HG02588 (cell line): ENCODE measurements at regions not wholly inside any gene's neighbourhood (a gene's known extent, or its start where the extent isn't known, plus 50 kb on each side); places are given as distances from the start of the nearest gene placed in this dataset.

Experiments
- ATAC-seq: cut with Tn5 transposase; IDR thresholded peaks from one replicate; pipeline ENCODE4 v1.9.1; 2021; ENCODE audit warnings: mild to moderate bottlenecking, moderate library complexity; ENCODE audit not compliant: unreplicated experiment

DNA sequence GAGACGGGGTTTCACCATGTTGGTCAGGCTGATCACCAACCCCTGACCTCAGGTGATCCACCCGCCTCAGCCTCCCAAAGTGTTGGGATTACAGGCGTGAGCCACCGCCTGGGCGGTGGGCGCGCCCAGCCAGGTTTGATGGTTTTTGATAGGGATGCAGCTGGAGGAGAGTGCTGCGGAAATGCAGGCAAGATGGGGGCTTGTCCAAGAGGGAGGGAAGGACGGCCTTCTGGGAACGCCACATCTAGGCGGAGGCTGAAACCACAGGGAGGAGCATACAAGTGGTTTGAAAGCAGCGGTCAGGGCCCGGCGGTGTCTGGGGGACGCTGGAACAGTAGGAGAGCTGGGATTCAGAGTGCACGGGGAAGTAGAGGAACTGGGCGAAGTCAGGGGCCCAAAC is 134.6 kb downstream of the VRK1 start:
- ATAC-seq, result no peak

DNA sequence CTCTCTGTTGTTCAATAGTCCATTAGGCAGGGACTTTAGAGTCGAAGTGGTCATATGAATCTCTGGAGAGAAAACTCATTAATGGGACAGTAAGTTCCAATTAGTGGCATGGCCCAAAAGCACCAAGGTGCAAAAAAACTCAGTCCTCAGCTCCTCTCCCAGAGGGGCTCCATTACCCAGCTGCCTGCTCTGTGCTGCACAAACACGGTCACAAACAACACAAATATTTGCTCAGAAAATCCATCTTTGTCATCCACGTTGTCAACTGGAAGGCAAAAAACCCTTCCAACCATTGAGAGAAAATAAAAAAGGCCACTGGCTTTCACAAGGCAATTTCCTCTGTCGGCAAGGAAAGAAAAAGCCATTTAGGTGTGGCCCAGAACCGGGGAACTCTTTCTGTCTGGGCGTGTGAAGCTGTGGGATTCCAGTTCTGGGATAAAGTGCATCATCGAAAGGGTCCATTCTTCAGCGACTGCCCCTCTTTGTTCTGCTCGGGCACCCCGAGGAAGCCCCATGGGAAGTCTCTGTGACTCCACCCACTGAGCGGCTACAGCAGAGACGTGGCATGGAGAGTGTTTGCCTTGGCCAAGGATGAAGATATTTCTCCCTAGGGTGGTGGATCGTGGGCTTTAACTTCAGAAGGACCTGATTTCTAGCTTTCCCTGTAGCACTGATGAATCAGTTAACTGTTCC is 137.6 kb downstream of the VRK1 start:
- ATAC-seq, result no peak

DNA sequence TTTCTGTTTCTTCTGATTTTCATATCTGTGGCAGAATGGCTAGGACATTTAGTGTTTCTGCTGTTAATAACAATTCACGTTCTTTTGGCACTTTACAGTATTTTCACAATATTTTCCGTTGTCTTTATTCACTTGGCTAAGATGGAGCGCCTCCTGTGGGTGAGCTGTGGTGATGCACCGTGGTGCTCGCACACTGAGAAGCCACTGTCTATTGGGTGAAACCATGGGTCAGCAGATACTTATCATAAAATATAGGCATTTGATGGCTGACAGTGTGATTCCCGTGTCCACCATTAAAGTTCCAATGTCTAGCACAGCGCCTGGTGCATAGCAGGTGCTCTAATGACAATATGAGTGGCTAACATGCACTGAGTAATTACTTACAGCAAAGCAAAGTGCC is 141.8 kb downstream of the VRK1 start:
- no peak for ATAC-seq

DNA sequence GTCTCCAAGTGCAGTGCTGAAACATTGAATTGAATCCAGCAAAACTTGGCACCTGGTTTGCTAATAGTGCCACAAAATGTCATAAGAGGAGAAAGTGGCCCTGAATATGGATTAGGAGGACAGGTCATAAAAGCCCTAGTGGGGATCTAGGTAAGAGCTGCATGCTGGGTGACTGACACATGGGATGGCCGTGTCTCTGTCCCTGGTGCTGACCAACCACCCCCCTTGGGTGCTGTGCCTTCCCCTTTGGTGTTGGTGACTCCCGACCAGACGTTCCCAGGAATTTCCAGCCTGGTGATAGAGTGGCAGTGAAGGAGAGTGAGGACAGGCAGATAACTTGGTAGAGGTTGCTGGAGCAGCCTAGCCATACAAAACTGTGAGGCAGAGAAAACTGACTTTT is 142.8 kb downstream of the VRK1 start:
- no peak for ATAC-seq

DNA sequence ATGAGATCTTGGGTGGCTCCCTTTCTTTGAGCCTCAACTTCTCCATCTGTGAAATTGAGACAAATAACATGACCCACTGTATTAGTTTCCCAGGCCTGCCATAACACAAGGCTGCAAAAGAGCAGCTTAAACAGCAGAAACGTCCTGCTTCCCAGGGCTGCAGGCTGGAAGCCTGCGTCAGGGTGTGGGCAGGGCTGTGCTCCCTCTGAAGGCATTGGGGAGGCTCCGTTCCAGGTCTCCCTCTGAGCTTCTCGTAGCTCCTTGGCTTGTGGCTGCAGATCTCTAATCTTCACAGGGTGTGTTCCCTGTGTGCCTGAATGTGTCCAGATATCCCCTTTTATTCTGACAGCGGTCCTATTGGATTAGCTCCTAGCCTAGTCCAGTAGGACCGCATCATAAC is 147.1 kb downstream of the VRK1 start:
- ATAC-seq, result no peak

DNA sequence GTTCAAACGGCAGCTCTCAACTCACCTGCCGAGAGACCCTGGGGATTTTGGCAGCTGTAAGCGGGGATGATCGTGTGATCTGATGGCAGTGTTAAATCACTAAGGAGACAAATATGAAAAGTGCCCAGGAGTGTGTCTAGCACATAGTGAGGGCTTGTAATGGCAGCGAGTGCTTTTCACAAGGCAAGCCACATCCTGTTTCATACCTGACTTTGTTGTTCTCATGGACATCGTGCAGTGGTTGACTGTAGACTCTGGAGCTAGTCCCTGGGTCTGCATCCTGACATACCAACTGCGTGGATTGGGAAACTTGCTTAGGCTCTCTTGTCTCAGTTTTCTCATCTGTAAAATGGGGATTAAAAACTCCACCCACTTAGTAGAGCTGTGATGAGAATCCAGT is 148.5 kb downstream of the VRK1 start:
- no peak for ATAC-seq

DNA sequence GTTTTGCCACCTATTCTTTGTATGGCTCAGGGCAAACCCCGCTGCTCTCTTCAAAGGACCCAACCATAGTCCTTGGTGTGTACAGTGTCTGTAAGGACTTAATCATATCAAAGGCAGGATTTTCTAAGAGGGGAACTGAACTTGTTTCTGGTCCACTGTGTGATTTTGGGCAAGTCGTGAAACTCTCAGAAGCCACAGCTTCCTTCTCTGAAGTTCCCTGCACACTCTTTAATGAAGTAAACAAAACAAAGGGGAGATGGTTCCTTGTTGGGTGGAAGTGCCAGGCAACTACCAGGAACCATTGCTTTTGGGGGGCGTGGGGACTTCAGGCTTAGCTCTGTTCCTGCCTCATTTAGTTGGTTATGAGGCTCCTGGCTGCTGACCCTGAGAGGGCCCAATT is 152.4 kb downstream of the VRK1 start:
- no peak for ATAC-seq

DNA sequence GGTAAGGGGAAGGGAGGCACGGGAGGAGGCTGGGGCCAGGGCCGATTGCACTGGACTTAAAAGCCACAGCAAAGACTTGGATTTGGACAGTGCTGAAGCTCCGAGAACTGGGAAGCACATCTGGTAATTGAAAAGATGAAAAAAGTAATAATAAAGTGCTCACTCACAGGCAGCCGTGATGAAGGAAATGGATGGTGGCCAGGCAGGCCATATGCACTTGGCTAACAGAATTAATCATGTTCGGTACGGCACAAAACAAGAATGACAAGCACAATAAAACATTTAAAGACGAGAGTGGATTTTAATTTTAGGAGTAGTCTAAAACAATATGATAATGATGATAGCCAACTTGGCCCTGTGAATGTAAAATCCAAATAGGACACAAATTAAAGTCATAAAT is 154.3 kb downstream of the VRK1 start:
- ATAC-seq, result no peak

DNA sequence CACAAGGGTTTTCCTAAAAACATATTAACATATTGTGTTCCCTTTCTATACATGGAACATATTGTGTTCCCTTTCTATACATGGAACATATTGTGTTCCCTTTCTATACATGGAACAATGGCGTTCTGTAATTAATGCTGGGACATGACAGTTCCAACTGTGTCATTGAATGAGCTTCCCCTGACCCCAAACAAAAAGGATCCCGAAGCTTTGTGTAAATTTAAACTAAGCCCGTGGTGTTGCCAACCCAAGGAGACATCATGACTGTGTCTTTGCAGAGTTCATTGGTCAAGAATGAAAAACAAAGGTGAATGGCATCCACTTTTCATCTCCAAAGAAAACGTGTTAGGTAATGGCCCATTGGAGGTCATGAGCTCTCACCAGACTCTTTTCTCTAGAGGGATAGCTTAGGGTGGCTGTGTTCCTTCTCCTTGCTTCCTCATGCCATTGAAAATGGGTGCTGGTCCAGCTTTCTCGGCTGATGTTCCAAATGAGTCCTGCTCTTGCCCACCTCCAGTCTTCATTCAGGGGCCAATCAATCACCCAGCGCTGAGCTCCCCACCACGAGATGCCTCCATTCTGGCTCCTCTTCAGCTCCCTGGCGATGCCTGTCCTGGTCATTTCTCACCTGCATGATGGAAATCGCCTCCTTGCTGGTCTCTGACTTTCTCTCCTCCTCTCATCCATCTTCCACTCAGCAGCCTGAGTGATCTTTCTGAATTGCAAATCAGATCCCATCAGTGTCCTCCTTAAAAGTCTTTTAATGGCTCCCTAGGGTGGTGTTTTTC is 156.1 kb downstream of the VRK1 start:
- ATAC-seq, result no peak

DNA sequence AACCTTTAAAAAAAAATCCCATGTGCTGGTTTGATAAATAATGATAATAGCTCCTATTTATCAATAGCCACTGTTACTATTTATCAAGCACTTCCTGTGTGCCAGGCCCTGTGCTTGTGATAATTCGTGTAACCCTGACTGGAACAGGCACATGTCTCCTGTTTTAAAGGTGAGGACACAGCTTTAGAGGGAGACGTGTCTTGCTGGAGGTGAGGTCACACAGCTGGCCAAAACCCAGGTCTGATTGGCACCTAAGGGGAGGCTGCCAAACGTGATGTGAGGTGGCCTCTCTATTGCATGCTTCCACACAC is 156.6 kb downstream of the VRK1 start:
- no peak for ATAC-seq

DNA sequence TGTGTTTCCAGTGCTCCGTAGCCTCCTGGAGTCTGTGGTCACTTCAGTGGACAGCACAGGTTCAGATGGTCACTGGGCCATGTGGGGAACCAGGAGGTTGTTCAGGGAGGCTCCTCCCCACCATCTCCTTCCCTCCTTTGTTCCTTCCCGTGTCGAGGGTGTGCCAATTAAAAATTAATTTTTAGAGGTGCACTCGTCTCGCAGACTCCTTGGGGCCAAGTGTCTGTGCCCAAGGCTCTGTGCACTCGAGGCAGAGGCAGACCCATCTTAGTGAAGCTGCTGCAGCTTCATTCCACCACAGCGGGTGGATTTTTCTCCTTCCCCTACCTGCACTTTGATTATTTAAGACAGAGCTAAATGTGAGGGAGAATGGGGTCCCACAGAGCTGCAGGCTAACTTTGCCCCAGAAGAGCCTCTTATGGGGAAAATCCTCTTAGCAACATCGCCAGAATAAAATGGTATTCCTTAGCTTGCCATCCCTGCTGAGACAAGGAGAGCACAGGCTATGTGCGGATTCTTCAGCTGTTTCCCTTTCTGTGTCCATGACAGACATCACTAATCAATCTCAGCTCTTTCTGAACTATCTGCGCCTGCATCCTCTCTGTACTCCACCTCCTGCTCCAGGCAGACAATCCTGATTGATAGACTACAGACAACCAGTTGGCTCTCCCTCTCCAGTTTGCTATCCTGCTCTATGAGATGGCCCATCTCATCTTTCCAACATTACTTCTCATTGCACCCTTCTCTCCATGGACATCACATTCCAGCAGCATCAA is 159.5 kb downstream of the VRK1 start:
- ATAC-seq, result no peak

DNA sequence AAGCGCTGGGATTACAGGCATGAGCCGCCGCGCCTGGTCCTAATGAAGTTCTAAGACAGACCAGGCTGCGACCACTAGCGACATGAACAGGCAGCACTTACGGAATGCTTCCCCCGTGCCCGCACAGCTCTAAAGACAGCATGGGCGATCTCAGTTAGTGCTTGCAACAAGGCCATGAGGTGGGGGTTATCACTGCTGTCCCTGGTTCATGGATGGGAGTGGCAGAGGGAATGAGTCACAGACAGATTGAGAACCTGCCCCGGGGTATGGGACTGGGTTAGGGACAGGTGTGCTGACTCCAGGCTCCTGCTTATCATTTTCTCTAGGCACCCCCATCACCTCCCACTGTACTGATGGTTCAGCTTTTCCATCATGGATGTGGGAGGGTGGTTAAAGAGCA is 160.9 kb downstream of the VRK1 start:
- ATAC-seq, result no peak

DNA sequence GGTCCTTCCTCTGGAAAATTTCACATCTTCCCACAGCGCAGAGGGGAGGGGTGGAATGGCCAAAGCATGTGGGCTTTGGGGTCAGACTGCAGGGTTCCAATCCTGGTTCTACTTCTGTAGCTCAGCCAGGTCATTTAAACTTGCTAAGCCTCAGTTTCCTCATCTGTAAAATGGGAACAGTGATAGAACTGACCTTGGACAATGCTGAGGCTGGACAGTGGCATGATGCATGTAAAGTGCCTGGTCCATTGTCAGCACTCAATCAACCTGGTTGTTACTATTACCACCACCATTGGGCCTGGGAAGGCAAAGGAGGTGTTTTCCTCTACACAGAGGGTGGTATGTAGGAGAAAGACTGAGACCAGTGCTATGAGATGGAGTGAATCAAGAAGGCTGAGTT is 162.8 kb downstream of the VRK1 start:
- ATAC-seq, result no peak

DNA sequence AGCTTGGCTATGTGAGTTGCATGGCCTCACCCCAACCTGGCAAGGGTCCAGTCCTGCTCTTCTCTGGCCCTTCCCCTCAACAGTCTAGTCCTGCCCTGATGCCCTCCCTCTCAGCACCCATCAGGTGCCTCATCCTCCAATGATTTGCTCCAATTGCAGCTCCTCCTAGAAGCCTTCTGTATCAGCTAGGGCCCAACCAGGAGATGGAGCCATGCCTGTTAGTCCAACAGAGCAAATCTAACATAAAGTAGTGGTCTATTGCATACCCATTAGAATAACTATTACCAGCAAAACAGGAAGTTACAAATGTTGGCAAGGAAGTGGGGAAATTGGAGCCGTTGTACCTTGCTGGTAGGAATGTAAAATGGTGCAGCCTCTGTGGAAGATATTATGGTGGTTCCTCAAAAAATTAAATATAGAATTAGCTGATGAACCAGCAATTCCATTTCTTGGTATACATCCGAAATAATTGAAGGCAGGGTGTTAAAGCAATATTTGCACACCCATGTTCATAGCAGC is 163.5 kb downstream of the VRK1 start:
- ATAC-seq, result no peak

DNA sequence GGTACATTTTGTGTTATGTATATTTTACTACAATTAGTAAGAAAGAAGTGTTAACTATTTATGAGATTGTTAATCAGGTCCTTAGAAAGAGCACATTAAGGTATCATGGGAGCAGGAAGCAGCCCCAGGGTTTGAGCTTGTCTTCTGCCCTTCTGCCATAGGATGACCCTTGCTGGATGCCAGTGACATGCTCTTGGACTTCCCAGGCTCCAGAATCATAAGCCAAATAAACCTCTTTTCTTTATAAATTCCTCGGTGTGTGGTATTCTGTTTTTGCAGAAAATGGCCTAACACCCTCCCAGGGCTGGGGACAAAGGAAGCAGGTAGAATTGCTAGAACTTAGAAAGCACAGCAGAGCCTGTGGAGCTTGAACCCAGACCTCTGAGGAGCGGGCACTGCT is 164.7 kb downstream of the VRK1 start:
- no peak for ATAC-seq

DNA sequence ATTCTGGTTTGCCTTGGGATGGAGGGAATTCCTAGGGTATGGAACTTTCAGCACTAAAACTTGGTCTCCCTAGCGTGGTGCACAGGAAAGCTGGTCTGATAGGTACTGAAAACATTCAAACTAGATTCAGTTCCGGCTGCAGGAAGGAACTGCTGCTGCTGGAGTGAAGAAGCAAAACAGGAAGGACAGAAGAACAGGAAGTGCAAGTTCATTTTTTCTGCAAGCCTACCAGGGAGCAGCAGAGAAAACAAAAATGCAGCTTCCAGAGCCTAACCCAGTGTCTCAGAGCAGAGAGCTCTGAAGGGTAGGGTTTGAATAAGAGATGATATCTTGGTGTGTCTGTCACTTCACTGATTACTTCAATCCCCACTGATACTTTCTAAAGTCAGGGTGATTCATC is 165.2 kb downstream of the VRK1 start:
- ATAC-seq, result no peak

DNA sequence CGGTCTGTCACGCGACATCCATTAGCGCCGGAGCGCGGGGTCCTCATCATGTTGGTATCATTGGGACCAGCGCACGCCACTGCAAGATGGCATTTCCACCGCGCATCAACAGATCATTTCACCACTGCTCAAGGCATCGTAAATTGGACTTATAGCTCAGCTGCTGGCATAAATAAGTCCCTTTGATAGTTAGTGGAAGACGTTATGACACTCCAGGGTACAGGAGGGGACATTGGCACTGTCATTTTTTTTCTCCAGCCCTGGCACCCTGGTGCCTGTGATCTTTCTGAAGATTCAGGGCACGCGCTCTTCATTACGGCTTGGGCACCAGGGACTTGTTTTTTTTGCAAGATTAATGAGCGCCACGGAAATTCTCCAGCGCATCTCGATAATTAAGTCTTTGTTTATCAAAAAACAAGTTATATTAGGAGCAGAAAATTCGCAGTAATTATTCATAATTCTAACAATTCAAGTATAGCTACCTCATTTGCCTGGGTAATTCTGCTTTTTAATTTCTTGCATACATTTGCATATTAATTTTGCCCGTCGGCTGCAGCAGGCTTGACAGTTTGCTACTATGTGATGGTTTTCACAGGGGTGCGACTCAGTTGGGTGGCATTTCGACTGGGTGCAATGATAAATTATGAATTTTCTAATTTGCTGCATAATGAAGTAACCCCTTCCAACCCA is 167.7 kb downstream of the VRK1 start:
- ATAC-seq, result no peak

DNA sequence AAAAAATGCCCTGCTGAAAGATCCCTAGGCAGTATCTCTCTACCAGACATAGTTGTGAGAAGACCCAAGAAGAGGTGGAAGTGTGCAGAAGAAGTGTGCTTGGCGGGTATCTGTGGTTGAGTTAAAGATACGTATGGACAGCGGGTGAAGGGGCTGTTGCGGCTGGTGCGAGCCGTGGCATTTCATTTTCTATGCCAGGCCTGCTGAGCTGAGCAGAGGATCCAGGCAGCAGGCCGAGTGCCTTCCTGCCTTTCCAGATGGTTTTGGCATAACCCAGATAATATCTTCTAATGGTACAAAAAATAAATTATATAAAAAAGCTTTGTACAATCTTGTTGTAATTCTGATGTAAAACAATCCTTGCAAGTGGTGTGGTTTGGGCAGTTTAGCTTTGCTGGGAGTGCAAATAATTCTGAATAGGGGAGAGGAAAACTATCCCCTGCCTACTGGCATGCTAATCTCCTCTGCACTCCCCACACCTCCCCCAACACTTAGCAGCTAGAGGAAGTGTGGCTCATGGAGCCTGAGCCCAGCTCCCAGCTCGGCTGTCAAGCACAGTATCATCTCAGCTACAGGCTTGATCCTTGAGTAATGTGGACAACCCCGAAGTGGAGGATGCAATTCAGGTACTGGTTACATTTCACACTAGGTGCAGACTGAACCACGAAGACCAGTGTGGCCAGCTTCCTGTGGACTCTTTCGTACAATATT is 168.9 kb downstream of the VRK1 start:
- ATAC-seq, result no peak

DNA sequence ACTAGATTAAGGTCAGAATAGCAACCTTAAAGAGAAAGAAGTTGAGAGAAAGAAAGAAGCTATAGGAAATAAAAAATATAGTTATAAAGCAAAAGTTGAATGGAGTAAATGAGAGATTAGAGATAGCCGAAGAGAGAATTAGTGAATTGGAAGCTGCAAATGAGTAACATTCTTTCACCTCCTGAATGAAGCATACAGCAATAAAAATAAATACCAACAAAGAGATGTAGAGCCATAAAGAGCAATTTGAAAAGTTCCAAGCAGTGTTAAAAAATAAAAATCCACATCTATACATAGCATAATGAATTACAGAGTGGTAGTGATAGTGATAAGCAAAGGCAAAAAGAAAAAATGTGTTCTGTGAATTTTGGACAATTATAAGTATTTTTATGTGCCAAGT is 177.9 kb downstream of the VRK1 start:
- no peak for ATAC-seq

DNA sequence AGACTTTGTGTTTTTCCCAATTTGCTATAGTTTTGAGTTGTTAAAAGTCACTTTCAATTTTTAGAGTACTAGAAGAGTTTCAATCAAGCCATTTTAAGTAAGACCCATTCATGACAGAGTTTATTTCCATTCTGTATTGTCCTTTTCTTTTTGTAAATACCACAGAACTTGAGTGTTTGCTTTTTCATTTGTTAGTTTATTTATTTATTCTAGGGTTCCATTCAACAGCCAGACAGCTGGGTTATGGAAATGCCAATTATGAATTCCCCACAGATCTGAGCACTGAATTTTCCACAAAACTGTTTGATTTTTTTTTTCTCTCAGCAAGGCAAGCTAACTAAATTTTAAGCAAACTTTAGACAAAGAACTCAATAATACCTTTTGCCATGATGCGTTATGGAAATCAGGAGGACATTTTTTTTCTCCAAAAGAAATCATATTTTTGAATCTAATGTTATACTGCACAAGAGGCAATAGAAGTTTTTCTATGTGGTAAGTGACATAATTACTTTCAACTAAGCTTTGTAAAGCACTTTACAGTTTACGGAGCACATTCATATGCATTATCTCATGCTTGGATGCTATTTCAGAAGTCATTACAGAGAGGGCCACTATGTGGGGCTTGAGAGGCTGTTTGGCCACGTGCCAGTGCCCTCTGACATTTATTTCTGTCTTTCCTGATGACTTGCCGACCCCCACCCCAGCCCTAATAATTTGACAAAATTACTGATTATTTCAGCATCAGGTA is 181.5 kb downstream of the VRK1 start:
- no peak for ATAC-seq
